H9 (cell line): ENCODE measurements at regions not wholly inside any gene's neighbourhood (a gene's known extent, or its start where the extent isn't known, plus 50 kb on each side); places are given as distances from the start of the nearest gene placed in this dataset.

ENCODE experiments used
- DNase-seq: peaks from one replicate; pipeline ENCODE4 v3.0.0-alpha.2; 2017
- H2AFZ ChIP-seq: one replicate; pipeline ENCODE4 v1.6.1; 2013; ENCODE audit warnings: mild to moderate bottlenecking, low read length, control low read depth, moderate library complexity
- H2AK5ac ChIP-seq: 2 replicates; pipeline ENCODE4 v1.6.1; 2013; ENCODE audit warnings: low read length, control low read depth, mixed read lengths; ENCODE audit not compliant: insufficient read length
- H2BK120ac ChIP-seq: one replicate; pipeline ENCODE4 v1.6.1; 2013; ENCODE audit warnings: low read depth, mild to moderate bottlenecking, low read length, control low read depth, inconsistent platforms; ENCODE audit not compliant: poor library complexity, severe bottlenecking
- H2BK12ac ChIP-seq: 2 replicates; pipeline ENCODE4 v1.6.1; 2013; ENCODE audit warnings: low read length, control low read depth, mixed read lengths, low read depth; ENCODE audit not compliant: insufficient read length
- H2BK15ac ChIP-seq: 2 replicates; pipeline ENCODE4 v1.6.1; 2013; ENCODE audit warnings: low read depth, low read length, control low read depth
- H2BK20ac ChIP-seq: one replicate; pipeline ENCODE4 v1.6.1; 2013; ENCODE audit warnings: low read depth, mild to moderate bottlenecking, low read length, control low read depth, inconsistent platforms; ENCODE audit not compliant: poor library complexity, severe bottlenecking
- H2BK5ac ChIP-seq: 2 replicates; pipeline ENCODE4 v1.6.1; 2013; ENCODE audit warnings: low read length, control low read depth, mixed read lengths; ENCODE audit not compliant: insufficient read length
- H3K14ac ChIP-seq: 2 replicates; pipeline ENCODE4 v1.6.1; 2013; ENCODE audit warnings: low read length, control low read depth; ENCODE audit not compliant: insufficient read depth
- H3K18ac ChIP-seq: 2 replicates; pipeline ENCODE4 v1.6.1; 2013; ENCODE audit warnings: low read depth, mild to moderate bottlenecking, mixed read lengths, low read length, control low read depth; ENCODE audit not compliant: insufficient read length
- H3K23ac ChIP-seq: 2 replicates; pipeline ENCODE4 v1.6.1; 2013; ENCODE audit warnings: low read length, control low read depth, mixed read lengths, low read depth; ENCODE audit not compliant: insufficient read length
- H3K23me2 ChIP-seq: 2 replicates; pipeline ENCODE4 v1.6.1; 2013; ENCODE audit warnings: low read depth, mild to moderate bottlenecking, mixed read lengths, low read length, control low read depth; ENCODE audit not compliant: insufficient read length, poor library complexity, severe bottlenecking
- H3K27ac ChIP-seq: 2 replicates; pipeline ENCODE4 v1.5.1; 2013; ENCODE audit warnings: low read length, control low read depth, mixed read lengths, low read depth; ENCODE audit not compliant: insufficient read length
- H3K27me3 ChIP-seq: 2 replicates; pipeline ENCODE4 v1.6.1; 2013; ENCODE audit warnings: low read length, control low read depth, inconsistent platforms; ENCODE audit not compliant: insufficient read depth
- H3K4ac ChIP-seq: 2 replicates; pipeline ENCODE4 v1.6.1; 2013; ENCODE audit warnings: low read depth, mild to moderate bottlenecking, control low read depth, inconsistent platforms, low read length, moderate library complexity
- H3K4me1 ChIP-seq: 2 replicates; pipeline ENCODE4 v1.6.1; 2013; ENCODE audit warnings: low read length, control low read depth, inconsistent platforms; ENCODE audit not compliant: insufficient read depth
- H3K4me2 ChIP-seq: 2 replicates; pipeline ENCODE4 v1.6.1; 2013; ENCODE audit warnings: low read length, control low read depth, mixed read lengths; ENCODE audit not compliant: insufficient read length, insufficient read depth
- H3K56ac ChIP-seq: 2 replicates; pipeline ENCODE4 v1.6.1; 2013; ENCODE audit warnings: low read depth, mild to moderate bottlenecking, mixed read lengths, low read length, control low read depth; ENCODE audit not compliant: insufficient read length
- H3K79me1 ChIP-seq: 2 replicates; pipeline ENCODE4 v1.6.1; 2013; ENCODE audit warnings: low read depth, mild to moderate bottlenecking, moderate library complexity, low read length, control low read depth, inconsistent platforms; ENCODE audit not compliant: insufficient read depth, poor library complexity, severe bottlenecking
- H3K79me2 ChIP-seq: 2 replicates; pipeline ENCODE4 v1.6.1; 2013; ENCODE audit warnings: low read length, control low read depth, inconsistent platforms; ENCODE audit not compliant: insufficient read depth
- H3K9ac ChIP-seq: 2 replicates; pipeline ENCODE4 v1.6.1; 2013; ENCODE audit warnings: low read length, control low read depth, mixed read lengths; ENCODE audit not compliant: insufficient read length; ENCODE audit errors: extremely low read depth
- H3K9me3 ChIP-seq: one replicate; pipeline ENCODE4 v1.6.1; 2013; ENCODE audit warnings: low read depth, low read length, inconsistent platforms; ENCODE audit not compliant: control insufficient read depth
- H3T11ph ChIP-seq: one replicate; pipeline ENCODE4 v1.6.1; 2013; ENCODE audit warnings: mild to moderate bottlenecking, low read length, control low read depth, inconsistent platforms
- H4K20me1 ChIP-seq: one replicate; pipeline ENCODE4 v1.6.1; 2013; ENCODE audit not compliant: control insufficient read depth, insufficient read length, insufficient read depth
- H4K5ac ChIP-seq: 2 replicates; pipeline ENCODE4 v1.6.1; 2013; ENCODE audit warnings: low read depth, mild to moderate bottlenecking, mixed read lengths, low read length, control low read depth; ENCODE audit not compliant: insufficient read length
- H4K8ac ChIP-seq: replicated peaks from 2 replicates; pipeline ENCODE4 v1.6.1; 2013; ENCODE audit warnings: low read length, control low read depth, mixed read lengths, low read depth; ENCODE audit not compliant: insufficient read length
- H4K91ac ChIP-seq: 2 replicates; pipeline ENCODE4 v1.6.1; 2013; ENCODE audit warnings: low read depth, mild to moderate bottlenecking, moderate library complexity, mixed read lengths, low read length, control low read depth; ENCODE audit not compliant: insufficient read length
- H3K27ac Mint-ChIP-seq, 3 experiments: 2 replicates in 2 of 3; 3 replicates in 1 of 3; pipeline ENCODE4 v1.8.0; 2020 to 2021; ENCODE audit warnings: mixed read lengths in 3 of 3, mild to moderate bottlenecking in 1 of 3, moderate library complexity in 1 of 3
- H3K27me3 Mint-ChIP-seq: 2 replicates; pipeline ENCODE4 v1.8.0; 2021; ENCODE audit warnings: low read depth, mild to moderate bottlenecking, moderate library complexity, mixed read lengths
- H3K36me3 Mint-ChIP-seq, 3 experiments: 2 replicates in 2 of 3; 3 replicates in 1 of 3; pipeline ENCODE4 v1.8.0; 2020 to 2021; ENCODE audit warnings: low read depth in 3 of 3, mixed read lengths in 3 of 3; ENCODE audit not compliant: insufficient read depth in 1 of 3
- H3K4me1 Mint-ChIP-seq, 2 experiments: 2 replicates each; pipeline ENCODE4 v1.8.0; 2020; ENCODE audit warnings: mixed read lengths in 2 of 2
- H3K4me3 Mint-ChIP-seq, 2 experiments: 2 replicates in 1 of 2; 3 replicates in 1 of 2; pipeline ENCODE4 v1.8.0; 2020 to 2021; ENCODE audit warnings: mild to moderate bottlenecking in 2 of 2, mixed read lengths in 2 of 2, moderate library complexity in 1 of 2
- H3K9me3 Mint-ChIP-seq, 2 experiments: 2 replicates in 1 of 2; 3 replicates in 1 of 2; pipeline ENCODE4 v1.8.0; 2020; ENCODE audit warnings: mild to moderate bottlenecking in 2 of 2, mixed read lengths in 2 of 2, moderate library complexity in 1 of 2
- CTCF ChIP-seq: fragments of 200-600 bp; sonication (generic); conservative IDR thresholded peaks from 3 replicates; pipeline ENCODE4 v1.8.0; 2021; ENCODE audit warnings: antibody characterized with exemption, mild to moderate bottlenecking
- WGBS: extraction: QIAGEN DNeasy Blood & Tissue Kit; methylation state at CpG from one replicate; pipeline ENCODE4 v1.1.7; 2013; ENCODE audit warnings: missing lambda C conversion rate, low lambda C conversion rate, mixed read lengths; ENCODE audit not compliant: insufficient read length; ENCODE audit errors: extremely low coverage; 5-methylcytosine and 5-hydroxymethylcytosine counted together

GRCh38 chr5:124878583-124879342 lies 132.3 kb upstream of the ZNF608 start:
- no peak overlapping the region for H3K14ac ChIP-seq
- H4K8ac ChIP-seq: no peak overlapping the region
- TF ChIP-seq CTCF: no peak
- Mint-ChIP-seq H3K4me1 (peaks cover 21 to 35% of the 10 kb centered on the region in 2 experiments), H3K27me3 (no peaks in the 10 kb centered on the region), H3K27ac (no peak overlapping the region), H3K36me3 (peaks cover 0 to 14% (median 3%) of the 10 kb centered on the region in 3 experiments; a peak in 4 of 7 replicates), H3K9me3 (peaks cover 7 to 13% of the 10 kb centered on the region in 2 experiments; a peak in 4 of 5 replicates), H3K4me3 (no peak overlapping the region)
- no CpG with 5 or more reads among the region's 5 CpGs for WGBS
- H2AFZ ChIP-seq: no peak overlapping the region
- H3K9me3 ChIP-seq: no peaks in the 10 kb centered on the region
- H2BK20ac ChIP-seq: no peak overlapping the region
- H3K23ac ChIP-seq: no peak overlapping the region
- no peak overlapping the region for H4K5ac ChIP-seq
- H3K79me1 ChIP-seq: no peaks in the 10 kb centered on the region
- H2BK12ac ChIP-seq: no peak overlapping the region
- H3K27me3 ChIP-seq: no peaks in the 10 kb centered on the region
- H3K18ac ChIP-seq: no peak overlapping the region
- no peak overlapping the region for H2BK15ac ChIP-seq
- no peak overlapping the region for H3K4me2 ChIP-seq
- H3K56ac ChIP-seq: no peak overlapping the region
- no peaks in the 10 kb centered on the region for H3K4me1 ChIP-seq
- H2BK5ac ChIP-seq: no peak overlapping the region
- H3K79me2 ChIP-seq: no peaks in the 10 kb centered on the region
- no peak overlapping the region for H2BK120ac ChIP-seq
- no peak for DNase-seq
- no peak overlapping the region for H3K9ac ChIP-seq
- H3K27ac ChIP-seq: no peak overlapping the region
- no peak overlapping the region for H3T11ph ChIP-seq
- H3K23me2 ChIP-seq: no peaks in the 10 kb centered on the region
- H2AK5ac ChIP-seq: no peak overlapping the region
- H4K20me1 ChIP-seq: no peaks in the 10 kb centered on the region
- no peak overlapping the region for H4K91ac ChIP-seq
- H3K4ac ChIP-seq: no peak overlapping the region
